GM21619 (cell line): ENCODE measurements at regions not wholly inside any gene's neighbourhood (a gene's known extent, or its start where the extent isn't known, plus 50 kb on each side); places are given as distances from the start of the nearest gene placed in this dataset.
"Not testable (repeated sequence)": the region's sequence is repeated elsewhere in the genome, so short reads cannot be mapped to it uniquely, and the experiment has no call there.

Experiments
- ATAC-seq: cut with Tn5 transposase; IDR thresholded peaks from one replicate; pipeline ENCODE4 v1.9.1; 2021; ENCODE audit not compliant: unreplicated experiment

DNA sequence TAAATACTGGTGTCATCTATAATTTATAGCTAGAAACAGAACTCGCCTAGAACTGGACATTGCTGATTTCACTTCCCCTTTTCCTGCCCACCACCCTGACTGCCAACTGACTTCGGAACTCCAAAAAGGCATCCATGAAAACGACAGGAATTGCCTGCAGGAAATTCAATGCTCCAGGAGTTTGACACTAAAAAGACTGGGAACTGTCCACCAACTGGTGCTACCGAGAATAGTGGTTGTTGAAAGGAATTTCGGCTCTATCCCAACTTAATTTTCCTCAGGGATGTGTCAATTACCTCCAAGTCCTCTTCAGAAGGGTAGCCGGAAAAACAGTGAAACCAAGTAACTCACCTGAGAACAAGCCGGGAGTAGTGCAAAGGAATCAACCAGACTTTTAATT is 440.0 kb downstream of the PRELID2 start:
- not testable (repeated sequence) for ATAC-seq

- no peak for ATAC-seq
Observed at GRCh38 chr5:145393426-145393825, 441.7 kb downstream of the PRELID2 start.

DNA sequence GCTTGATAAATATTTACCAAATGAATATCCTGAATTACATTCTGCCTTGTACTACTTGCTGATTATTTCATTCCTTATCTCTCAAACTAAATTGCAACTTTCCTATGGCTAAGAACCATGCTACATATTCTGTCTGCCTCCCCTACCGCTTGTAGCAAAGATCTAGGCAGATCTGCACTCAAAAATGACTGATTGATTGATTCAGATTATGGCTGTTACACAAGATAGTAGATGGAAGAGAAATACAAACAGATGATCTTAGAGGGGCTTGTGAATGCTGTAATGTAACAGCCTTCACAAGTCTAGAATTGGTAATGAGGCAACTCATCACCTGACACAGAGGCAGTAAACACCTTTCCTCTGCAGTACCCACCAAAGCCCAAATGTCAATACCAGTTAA is 446.1 kb downstream of the PRELID2 start:
- no peak for ATAC-seq

DNA sequence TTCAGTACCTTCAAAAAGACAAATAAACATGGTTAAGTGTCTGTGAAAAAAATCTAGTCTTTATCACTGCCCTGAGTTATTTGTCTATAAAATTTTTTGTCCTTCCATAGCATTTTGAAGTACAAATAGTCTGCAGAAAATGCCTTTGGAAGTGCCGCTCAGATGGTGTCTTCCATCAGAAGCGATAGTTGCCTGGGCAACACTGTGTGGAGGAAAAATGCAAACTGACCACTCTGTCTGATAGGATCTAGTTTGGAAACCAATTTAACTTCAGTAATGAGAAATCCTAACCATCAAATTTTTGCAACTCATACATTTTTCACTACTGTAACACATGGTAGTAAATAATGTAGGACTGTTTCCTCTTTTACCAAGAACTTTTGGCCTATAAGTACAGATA is 449.9 kb downstream of the PRELID2 start:
- ATAC-seq, result no peak

DNA sequence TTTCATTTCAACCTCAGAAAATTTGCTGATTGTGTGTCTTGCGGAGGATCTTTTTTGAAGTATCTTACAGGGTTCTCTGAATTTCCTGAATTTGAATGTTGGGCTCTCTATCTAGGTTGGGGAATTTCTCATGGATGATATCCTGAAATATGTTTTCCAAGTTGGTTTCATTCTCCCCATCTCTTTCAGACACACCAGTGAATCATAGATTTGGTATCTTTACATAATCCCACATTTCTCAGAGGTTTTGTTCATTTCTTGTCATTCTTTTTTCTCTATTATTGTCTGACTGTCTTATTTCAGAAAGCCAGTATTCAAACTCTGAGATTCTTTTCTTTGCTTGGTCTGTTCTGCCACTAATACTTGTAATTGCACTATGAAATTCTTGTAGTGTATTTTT is 456.9 kb downstream of the PRELID2 start:
- no peak for ATAC-seq

- no peak for ATAC-seq
Observed at GRCh38 chr5:145375521-145375920, 459.6 kb downstream of the PRELID2 start.

GRCh38 chr5:145365464-145365863 is 469.7 kb downstream of the PRELID2 start:
- ATAC-seq, result no peak

DNA sequence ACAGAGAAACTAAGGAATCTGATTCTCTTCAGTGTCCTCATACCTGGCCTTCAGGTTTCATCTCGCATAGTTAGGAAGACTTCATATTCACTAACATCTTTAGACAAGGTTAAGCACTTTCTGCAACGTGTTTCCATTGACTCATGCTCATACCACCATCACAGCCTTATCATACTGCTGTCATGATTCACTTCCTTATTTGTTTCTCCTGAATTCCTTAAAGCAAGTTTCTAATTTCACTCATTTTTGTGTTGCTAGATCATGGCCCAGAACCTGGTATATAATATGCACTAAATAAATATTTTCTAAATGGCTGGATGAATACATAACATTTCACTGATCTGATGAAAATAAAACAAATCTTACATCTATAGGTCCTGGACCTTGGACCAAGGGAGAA is 472.9 kb downstream of the PRELID2 start:
- no peak for ATAC-seq

GRCh38 chr5:145360936-145361335 is 474.2 kb downstream of the PRELID2 start:
- no peak for ATAC-seq

DNA sequence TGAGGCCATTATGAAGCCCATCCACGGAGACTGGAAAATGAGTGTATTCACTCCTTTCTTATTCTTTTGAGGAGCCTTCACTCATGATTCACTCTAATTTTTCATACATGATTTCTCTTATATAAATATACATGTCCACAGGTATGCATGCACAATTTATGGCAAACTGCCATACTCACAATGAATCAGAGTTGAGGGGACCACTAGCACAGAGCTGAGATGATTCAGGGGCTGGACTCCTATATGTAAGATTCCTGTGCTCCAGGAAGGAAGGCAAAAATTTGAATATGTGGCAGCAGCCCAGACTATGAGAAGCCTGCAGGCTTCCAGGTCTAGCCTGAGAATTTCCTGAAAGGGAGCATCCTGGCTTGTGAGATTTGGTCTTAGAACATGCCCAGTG is 484.6 kb downstream of the PRELID2 start:
- ATAC-seq, result no peak

GRCh38 chr5:145347026-145347616 is 488.0 kb downstream of the PRELID2 start:
- ATAC-seq, result peak; percentile 78

DNA sequence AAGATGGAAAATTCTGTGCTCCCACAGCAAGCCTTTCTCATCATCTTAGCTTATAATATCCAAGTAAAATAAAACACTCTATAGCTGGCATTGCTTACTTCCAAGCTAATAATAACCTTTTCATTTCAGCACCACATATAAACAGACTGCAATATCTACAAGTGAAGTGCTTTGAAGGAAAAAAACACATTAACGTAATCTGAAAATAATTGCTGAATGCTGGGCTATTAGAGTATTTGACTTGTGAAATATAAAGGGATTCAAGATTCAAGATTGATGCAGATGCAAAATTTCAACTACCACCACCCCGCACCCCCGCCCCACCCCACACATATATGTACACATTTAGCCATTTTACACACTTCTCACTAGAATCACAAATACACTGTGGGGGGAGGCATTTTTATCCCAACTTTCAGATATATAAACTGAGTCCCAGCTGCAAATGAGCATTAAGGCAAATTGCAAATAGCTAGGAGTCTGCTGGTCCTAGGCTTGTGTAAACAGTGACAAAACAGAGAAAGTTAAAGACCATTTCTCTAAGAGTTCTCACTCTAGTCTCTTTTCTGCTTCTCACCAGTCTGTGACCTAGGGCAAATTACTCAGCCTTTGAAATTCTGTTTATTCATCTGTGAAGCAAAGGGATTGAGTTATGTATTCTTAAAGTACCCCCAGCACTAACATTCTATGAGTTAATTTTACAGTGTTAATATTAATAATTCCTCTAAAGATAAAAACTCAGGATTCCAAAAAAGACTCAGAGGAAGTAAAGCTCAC is 489.4 kb downstream of the PRELID2 start:
- no peak for ATAC-seq

DNA sequence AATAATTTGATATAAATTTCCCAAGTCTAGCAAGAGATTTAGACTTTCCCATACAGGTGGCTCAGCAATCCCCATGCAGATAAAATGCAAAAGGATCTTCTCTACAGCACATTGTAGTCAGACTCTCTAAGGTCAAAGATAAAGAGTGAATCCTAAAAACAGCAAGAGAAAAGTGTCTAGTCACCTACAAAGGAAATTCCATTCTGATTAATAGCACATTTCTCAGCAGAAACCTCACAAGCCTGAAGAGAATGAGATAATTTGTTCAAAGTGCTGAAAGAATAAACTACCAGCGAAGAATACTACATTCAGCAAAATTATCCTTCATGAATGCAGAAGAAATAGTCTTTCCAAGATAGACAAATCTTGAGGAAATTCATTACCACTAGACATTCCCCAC is 493.3 kb downstream of the PRELID2 start:
- ATAC-seq, result no peak

GRCh38 chr5:145340099-145340498 is 495.0 kb downstream of the PRELID2 start:
- no peak for ATAC-seq

DNA sequence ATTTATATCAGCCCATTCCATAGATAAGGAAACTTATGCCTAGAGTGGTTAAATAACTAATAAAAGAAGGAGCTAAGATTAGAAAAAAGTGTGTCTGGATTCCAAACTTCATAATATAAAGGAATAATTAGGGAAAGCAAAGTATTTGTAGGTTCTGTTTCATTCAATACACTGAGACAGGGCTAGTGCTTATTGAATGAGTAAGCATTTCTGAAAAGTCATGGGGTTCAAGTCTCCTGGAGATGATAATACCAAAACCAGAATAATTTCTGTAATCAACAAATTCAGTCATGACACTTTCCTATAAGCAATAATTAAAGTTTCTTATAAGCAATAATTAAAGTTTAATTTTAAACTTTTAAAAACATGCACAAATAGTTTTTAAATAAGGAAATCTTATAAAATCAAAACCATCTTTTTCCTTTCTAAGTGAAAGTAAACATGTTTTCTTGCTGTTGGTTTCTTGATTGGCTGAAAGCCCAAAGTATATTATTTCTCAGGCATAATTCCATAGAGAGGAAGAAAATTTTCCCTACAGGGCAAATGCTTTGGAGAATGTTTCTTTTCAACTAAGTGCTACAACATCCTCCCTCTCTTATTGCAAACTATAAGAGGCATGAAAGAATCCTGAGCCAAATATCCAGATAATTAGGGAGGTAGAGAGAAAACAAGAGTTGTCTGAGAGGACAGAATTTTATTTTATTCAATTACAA is 510.2 kb downstream of the PRELID2 start:
- ATAC-seq, result no peak

- ATAC-seq, result no peak
Observed at GRCh38 chr5:145324101-145324500, 511.0 kb downstream of the PRELID2 start.

DNA sequence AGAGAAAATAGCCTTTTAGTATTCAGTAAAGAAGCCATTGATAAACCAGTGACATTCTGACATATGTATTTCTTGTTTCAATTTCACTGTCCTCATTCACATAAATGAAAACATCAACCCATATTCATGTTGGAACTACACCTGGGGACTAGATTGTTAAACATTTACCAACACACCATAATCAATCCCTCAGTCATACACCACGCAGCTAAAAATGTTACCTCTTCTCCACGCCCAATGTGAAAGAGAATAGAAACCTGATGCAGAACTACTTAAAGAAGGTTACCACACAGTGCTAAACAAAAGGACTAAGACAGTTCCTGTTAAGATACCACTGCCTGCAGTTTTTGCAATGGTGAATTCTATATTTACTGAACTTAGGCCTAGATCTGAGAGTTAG is 518.9 kb downstream of the PRELID2 start:
- ATAC-seq, result peak; percentile 94

DNA sequence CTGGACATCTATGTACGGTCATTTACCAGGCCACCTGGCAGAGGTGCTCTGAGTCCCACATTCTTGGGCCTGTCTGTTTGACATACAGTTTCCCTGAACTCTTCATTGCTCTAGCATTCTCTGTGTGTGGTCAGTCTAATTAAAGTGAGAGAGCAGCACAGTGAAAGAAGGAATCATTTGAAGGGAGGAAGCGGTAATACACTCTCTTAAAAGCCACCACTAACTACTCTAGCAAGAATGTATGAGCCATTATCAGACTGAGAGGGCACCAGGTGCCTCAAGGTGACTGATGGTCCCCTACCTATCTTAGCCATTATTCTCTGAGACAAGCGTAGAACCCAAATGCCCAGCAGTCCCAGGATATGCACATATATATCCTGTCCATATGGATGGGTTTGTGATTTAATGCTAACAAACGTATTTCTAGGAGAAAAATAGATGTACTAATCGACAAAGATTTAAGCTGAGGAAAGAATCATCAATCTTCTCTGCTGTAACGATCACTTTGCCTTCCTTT is 527.2 kb downstream of the PRELID2 start:
- no peak for ATAC-seq

DNA sequence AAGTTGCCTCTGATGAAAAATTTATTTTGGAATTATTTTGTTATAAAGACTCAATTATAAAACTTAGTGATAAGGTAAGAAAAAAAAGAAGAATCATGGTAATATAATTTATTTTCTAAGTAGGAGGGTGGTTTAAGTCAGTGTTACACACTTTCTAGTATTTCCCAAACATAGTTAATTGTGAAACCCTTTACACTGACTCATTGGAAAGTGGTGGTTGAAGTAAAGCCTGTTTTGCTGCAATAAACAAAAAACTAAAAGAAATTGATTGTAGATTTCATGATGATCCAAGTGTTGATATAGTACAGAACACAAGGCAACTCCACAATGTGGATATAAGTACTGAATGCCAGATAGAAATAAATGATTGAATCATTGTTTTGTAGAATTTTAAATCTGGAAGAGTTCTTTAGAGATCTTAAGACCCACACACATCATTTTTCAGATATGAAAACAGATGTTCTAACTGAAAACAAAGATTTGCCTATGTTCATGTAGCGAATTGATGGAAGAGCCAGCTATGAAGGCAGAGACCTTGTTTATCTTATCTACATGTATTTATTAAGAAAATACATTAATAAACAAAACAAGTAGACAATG is 539.8 kb downstream of the PRELID2 start:
- no peak for ATAC-seq

DNA sequence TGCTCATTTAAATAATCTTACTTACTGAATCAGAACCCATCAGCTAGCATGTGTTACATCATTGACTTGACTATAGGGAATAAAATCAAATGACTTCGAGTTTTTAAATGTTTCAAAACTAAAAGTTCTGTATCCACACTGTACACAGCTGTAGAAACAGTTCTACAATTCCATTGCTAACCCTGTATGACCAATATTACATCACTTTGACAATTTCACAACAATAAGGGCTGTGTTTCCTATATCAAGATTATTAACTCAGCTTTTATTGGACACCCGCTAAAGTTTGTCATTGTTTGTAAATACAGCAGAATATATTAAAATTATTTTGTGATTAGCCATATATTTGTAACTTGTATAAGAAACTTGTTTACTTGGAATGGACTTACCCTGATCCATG is 540.8 kb downstream of the PRELID2 start:
- ATAC-seq, result no peak

- no peak for ATAC-seq
Observed at GRCh38 chr5:145293716-145294115, 541.4 kb downstream of the PRELID2 start.

GRCh38 chr5:145292278-145292677 is 542.9 kb downstream of the PRELID2 start:
- no peak for ATAC-seq
